ENCODE measurements at regions not wholly inside any gene's neighbourhood (a gene's known extent, or its start where the extent isn't known, plus 50 kb on each side); places are given as distances from the start of the nearest gene placed in this dataset.

DNA sequence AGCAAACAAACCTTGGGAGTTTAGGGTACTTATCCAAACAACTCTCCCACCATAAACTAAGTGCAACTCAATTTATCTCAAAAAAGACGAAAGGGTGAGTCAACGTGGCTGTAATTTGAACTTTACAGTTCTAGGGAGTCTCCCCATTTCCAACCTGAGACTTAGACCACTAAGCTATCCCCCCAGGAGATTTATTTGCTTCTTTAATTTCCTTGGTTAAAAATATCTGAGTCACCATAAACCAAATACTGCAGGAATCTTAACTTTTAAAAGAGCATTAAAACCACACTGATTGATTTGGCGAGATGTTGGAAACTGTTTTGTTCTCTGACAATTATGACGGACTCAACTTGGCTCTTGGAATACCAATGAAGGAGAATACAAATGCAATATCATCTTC lies 299.3 kb upstream of the SOX9 start:
- TF ChIP-seq, protein P1, sequence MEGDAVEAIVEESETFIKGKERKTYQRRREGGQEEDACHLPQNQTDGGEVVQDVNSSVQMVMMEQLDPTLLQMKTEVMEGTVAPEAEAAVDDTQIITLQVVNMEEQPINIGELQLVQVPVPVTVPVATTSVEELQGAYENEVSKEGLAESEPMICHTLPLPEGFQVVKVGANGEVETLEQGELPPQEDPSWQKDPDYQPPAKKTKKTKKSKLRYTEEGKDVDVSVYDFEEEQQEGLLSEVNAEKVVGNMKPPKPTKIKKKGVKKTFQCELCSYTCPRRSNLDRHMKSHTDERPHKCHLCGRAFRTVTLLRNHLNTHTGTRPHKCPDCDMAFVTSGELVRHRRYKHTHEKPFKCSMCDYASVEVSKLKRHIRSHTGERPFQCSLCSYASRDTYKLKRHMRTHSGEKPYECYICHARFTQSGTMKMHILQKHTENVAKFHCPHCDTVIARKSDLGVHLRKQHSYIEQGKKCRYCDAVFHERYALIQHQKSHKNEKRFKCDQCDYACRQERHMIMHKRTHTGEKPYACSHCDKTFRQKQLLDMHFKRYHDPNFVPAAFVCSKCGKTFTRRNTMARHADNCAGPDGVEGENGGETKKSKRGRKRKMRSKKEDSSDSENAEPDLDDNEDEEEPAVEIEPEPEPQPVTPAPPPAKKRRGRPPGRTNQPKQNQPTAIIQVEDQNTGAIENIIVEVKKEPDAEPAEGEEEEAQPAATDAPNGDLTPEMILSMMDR (IDR thresholded peaks at IDR 0.05), result no peak
- no peaks in the 10 kb centered on the region for H3K36me3 ChIP-seq
- H3K4me3 ChIP-seq, result no peak overlapping the region
- H3K4me1 ChIP-seq, result no peaks in the 10 kb centered on the region
- no peak overlapping the region for H3K27ac ChIP-seq
- H3K27me3 ChIP-seq, result no peaks in the 10 kb centered on the region
- no peaks in the 10 kb centered on the region for H3K9me3 ChIP-seq
- no peak for DNase-seq (ENCODE audit: low spot score in 2 of 2)
- intact Hi-C loops (cut with DNase I), result no loop called here

DNA sequence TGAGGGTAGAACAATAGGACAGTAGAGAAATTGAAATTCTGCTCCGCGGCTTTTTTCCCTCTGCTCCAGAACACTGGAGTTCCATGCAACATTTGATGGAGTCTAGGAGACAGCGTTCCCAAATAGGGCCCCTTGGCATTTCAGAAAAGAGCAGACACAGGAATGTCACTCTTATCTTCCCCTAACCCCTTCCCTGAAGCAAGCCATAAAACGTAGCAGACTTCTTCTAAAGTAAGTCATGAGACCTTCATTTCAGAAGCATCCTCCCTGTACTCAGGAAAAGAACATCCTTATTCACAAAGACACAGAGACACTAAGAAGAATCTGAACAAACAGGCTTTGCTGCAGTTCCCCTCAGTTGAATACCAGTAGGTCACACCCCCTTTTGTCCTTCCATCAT lies 296.1 kb upstream of the SOX9 start:
- TF ChIP-seq, protein P1 (IDR thresholded peaks at IDR 0.05), result no peak
- H3K4me3 ChIP-seq, result no peak overlapping the region
- intact Hi-C loops (cut with DNase I), result no loop called here

DNA sequence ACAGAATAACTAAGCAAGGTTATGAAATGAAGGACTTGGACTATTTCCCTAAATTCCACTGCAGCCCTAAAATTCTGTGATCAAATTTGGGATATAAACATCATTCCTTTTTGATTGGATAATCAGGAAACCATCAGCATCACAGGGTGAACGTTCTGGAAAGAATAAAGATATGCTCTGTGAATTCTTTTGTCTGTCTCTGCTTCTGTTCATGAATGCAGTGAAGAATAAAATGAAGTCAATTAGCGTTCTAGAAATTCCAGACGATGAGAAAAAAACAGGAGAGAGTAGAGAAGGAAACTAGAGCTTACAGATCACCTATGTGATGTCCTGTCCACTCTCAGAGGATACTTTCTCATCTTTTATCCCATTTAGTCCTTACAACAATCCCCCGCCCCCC lies 295.1 kb upstream of the SOX9 start:
- DNase-seq (ENCODE audit: low spot score in 2 of 2), result no peak
- Histone ChIP-seq H3K4me1 (no peaks in the 10 kb centered on the region), H3K36me3 (no peaks in the 10 kb centered on the region), H3K9me3 (no peaks in the 10 kb centered on the region), H3K27ac (no peak overlapping the region), H3K4me3 (no peak overlapping the region), H3K27me3 (no peaks in the 10 kb centered on the region)
- TF ChIP-seq, protein P1 (IDR thresholded peaks at IDR 0.05), result no peak
- intact Hi-C loops (cut with DNase I), result no loop called here

More for the DNA sequence above, 296.1 kb upstream of the SOX9 start:
- Histone ChIP-seq H3K27me3 (no peaks in the 10 kb centered on the region), H3K27ac (no peak overlapping the region), H3K4me1 (no peaks in the 10 kb centered on the region), H3K36me3 (no peaks in the 10 kb centered on the region), H3K9me3 (no peaks in the 10 kb centered on the region)
- no peak for DNase-seq (ENCODE audit: low spot score in 2 of 2)

DNA sequence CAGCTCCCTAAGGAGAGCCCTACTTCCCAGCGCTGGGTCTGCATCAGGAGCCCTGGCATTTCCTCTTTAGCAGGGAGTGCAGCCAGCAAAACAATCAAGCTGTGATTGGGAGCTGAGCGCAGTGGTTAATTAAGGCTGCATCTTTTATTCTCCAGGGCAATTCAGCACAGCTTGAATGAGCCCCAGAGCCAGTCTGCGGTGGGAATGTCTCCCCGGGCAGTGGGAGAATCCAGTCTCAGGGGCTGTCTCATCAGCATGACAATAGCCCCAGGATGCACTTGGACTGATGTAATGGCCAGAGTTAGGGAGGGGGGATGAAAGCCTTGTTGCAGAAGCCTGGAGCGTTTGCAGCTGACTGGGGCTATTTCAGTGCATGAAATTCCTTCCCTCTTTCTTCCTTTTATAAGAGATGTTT lies 292.6 kb upstream of the SOX9 start:
- intact Hi-C loops (cut with DNase I), result no loop called here
- Histone ChIP-seq H3K9me3 (no peaks in the 10 kb centered on the region), H3K27ac (no peak overlapping the region), H3K4me1 (no peaks in the 10 kb centered on the region), H3K4me3 (no peak overlapping the region), H3K27me3 (no peaks in the 10 kb centered on the region), H3K36me3 (no peaks in the 10 kb centered on the region)
- no peak for DNase-seq (ENCODE audit: low spot score in 2 of 2)
- TF ChIP-seq, protein P1 (IDR thresholded peaks at IDR 0.05), result no peak

DNA sequence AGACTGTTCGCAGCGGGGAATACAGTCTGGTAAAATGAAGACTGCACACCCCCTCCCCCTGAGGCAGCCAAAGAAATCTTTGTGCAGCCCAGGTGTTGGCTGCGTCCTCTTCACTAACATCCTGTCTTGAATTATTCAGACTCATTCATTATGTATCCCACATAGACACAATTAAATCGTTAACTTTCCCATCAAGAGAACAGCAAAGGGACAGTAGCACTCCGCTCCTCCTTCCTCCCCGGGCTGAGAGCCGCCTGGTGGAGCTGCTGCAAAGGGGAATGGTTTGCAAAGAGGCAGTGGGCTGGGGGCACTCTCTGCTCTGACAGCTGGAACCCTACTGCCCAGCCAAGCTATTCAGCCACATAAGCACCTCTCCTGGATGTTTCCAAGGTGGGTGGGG lies 290.0 kb upstream of the SOX9 start:
- Histone ChIP-seq H3K4me1 (no peaks in the 10 kb centered on the region), H3K36me3 (no peaks in the 10 kb centered on the region), H3K4me3 (no peak overlapping the region), H3K27me3 (no peaks in the 10 kb centered on the region), H3K9me3 (no peaks in the 10 kb centered on the region), H3K27ac (no peak overlapping the region)
- intact Hi-C loops (cut with DNase I), result no loop called here
- TF ChIP-seq, protein P1 (IDR thresholded peaks at IDR 0.05), result no peak
- no peak for DNase-seq (ENCODE audit: low spot score in 2 of 2)

DNA sequence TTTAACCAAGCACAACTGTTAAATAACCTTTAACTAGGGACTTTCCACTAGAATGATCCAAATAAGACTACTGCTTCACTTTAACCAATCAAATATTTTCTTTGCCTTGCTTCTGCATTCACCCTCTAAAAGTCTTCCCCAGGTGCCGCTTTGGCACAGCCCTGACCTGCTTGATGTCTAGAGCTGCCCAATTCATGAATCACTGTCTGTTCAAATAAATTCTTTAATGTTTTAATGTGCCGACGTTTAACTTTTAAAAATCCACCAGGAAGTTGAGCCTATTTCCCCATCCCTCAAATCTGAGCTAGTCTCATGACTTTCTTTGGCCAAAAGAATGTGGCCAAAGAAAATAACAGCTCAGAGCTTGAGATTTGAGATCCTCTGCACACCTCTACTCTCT lies 277.8 kb upstream of the SOX9 start:
- no peak overlapping the region for H3K27ac ChIP-seq
- intact Hi-C loops (cut with DNase I), result no loop called here
- TF ChIP-seq, protein P1 (IDR thresholded peaks at IDR 0.05), result no peak

More for the DNA sequence above, 277.8 kb upstream of the SOX9 start:
- Histone ChIP-seq H3K36me3 (no peaks in the 10 kb centered on the region), H3K27me3 (no peaks in the 10 kb centered on the region), H3K4me3 (no peak overlapping the region), H3K4me1 (no peaks in the 10 kb centered on the region), H3K9me3 (no peaks in the 10 kb centered on the region)
- DNase-seq (ENCODE audit: low spot score in 2 of 2), result no peak
